ENCODE measurements at regions not wholly inside any gene's neighbourhood (a gene's known extent, or its start where the extent isn't known, plus 50 kb on each side); places are given as distances from the start of the nearest gene placed in this dataset.

DNA sequence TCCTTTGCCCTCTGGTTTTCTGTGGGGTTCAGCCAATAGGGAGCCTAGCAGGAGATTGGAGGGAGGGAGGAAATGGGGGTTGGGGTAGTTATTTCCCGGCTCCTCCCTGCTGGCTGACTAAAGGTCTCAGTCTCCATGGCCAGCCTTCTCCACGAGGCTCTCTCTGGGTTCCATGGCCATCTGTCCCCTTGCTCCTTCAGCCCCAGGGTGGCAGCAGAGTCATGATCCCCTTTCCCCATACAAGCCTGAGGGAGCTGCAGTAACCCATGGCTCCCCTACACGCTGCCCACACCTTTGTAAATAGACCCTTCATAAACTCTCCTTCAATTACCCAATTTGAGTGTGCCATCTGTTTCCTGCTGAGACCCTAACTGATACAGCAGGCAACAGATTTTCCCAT is 176.1 kb upstream of the CSF3R start:
- Mint-ChIP-seq H3K4me3 (no peak overlapping the region), H3K9me3 (no peaks in the 10 kb centered on the region), H3K27me3 (peaks cover 7% of the 10 kb centered on the region), H3K4me1 (no peaks in the 10 kb centered on the region), H3K27ac (no peak overlapping the region), H3K36me3 (ENCODE audit: low read depth) (no peaks in the 10 kb centered on the region)
- POLR2A ChIA-PET, result no interaction called here
- CTCF ChIA-PET, result no interaction called here
- DNase-seq, result no peak

DNA sequence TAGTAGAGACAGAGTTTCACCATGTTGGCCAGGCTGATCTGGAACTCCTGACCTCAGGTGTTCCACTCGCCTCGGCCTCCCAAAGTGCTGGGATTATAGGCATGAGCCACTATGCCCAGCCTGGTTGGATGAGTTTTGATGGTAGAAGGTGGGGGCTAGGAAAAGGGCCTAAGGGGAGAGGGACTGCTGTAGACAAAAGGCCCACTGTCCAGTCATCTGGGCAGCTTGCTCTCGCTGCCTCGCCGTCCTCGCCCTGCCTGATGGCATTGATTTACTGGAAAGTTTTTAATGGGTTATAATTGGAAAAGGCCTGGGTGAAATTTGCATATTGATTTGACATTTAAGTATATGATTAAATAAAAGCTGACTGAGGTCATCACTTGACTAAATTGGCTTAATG is 175.1 kb upstream of the CSF3R start:
- ChIA-PET POLR2A (no interaction called here), CTCF (no interaction called here)
- H3K27ac Mint-ChIP-seq, result no peak overlapping the region
- DNase-seq, result no peak
- H3K4me1 Mint-ChIP-seq, result no peaks in the 10 kb centered on the region
- no peak overlapping the region for H3K4me3 Mint-ChIP-seq
- H3K9me3 Mint-ChIP-seq, result no peaks in the 10 kb centered on the region
- no peaks in the 10 kb centered on the region for H3K36me3 Mint-ChIP-seq (ENCODE audit: low read depth)
- H3K27me3 Mint-ChIP-seq, result peaks cover 7% of the 10 kb centered on the region

DNA sequence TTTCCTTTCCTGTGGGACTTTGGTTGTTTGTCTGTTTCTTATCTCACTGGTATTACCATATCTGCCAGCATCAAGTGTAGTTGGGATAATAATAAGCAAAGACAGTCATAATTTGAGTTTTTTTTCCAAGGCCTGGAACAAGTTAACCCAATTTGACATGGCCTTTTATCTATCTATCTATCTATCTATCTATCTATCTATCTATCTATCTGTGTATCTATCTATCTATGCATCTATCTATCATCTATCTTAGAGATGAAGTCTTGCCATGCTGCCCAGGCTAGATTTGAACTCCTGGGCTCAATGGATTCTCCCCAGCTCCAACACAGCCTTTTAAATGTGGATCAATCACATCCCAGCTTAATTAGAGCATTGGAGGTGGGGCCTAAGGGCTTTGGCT is 174.1 kb upstream of the CSF3R start:
- no peak overlapping the region for H3K4me3 Mint-ChIP-seq
- peaks cover 7% of the 10 kb centered on the region for H3K27me3 Mint-ChIP-seq
- no peak overlapping the region for H3K27ac Mint-ChIP-seq
- POLR2A ChIA-PET, result no interaction called here
- no peaks in the 10 kb centered on the region for H3K36me3 Mint-ChIP-seq (ENCODE audit: low read depth)
- no peak for DNase-seq
- H3K4me1 Mint-ChIP-seq, result peaks cover 2% of the 10 kb centered on the region
- H3K9me3 Mint-ChIP-seq, result no peaks in the 10 kb centered on the region
- CTCF ChIA-PET, result no interaction called here

DNA sequence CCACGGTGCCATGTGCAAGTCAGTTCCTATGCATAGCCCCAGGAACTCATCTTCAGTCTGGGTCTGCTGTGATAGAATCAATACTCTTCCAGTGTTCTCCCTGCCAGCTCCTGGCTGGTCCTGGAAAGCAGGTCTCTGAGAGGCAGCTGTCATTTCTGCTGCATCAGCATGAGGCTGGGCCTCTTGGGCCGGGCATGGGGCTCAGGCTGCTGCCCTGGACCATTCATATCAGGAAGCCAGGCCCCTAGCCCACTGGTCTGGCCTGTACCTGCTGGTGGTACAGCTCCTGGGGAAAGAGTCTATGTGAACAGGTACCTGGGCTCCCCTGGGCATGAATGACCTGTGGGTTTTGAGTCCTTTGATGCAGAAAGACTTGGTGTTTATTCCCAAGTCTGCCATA is 173.6 kb upstream of the CSF3R start:
- Mint-ChIP-seq H3K4me3 (no peak overlapping the region), H3K4me1 (peaks cover 2% of the 10 kb centered on the region), H3K27ac (no peak overlapping the region), H3K9me3 (no peaks in the 10 kb centered on the region), H3K27me3 (peaks cover 7% of the 10 kb centered on the region), H3K36me3 (ENCODE audit: low read depth) (no peaks in the 10 kb centered on the region)
- ChIA-PET CTCF (no interaction called here), POLR2A (no interaction called here)
- DNase-seq, result no peak

DNA sequence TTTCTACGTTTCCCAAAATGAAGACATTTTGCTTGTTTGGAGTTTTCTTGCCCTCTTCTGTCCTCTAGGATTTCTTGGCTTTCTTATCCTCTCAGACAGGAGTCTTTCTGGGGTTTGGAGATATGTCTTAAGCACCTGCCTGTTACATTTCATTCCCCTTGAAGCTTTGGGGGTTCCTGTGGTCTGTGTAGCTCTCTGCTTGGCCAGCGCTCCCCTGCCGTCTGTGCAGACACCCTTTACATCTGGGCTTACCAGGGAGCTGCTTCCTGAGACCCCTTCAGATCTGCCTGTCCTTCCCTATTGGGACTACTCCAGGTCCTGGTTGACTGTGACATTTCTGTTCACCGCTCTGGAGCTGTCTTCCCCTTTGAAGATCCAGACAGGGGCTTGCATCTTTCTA is 171.9 kb upstream of the CSF3R start:
- POLR2A ChIA-PET, result no interaction called here
- CTCF ChIA-PET, result interaction anchor here (1.1 kb wide), 1 partner anchor 9 kb away, joined by 3 read pairs; no protein-coding TSS in a partner anchor
- no peak for DNase-seq
- no peak overlapping the region for H3K27ac Mint-ChIP-seq
- peaks cover 6% of the 10 kb centered on the region for H3K4me1 Mint-ChIP-seq
- H3K9me3 Mint-ChIP-seq, result no peaks in the 10 kb centered on the region
- H3K36me3 Mint-ChIP-seq (ENCODE audit: low read depth), result no peaks in the 10 kb centered on the region
- peaks cover 11% of the 10 kb centered on the region for H3K27me3 Mint-ChIP-seq
- H3K4me3 Mint-ChIP-seq, result no peak overlapping the region

DNA sequence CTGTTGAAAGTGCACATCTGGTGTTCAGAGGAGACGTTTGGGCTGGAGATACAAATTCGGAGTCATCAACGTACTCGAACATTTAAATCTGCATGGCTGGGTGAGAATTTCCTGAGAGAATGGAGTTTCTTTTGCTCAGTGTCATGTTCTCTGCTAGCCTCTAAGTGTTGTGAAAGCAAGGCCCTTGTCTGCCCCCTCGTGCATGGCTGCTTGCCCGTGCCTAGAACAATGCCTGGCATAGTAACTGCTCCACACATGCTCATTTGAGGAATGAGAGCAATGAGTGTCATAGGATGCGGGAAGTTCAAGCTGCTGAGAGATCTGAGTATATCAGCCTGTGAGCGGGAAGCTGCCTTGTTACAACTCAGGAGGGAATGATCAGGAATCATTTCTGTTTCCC is 171.1 kb upstream of the CSF3R start:
- Mint-ChIP-seq H3K4me3 (no peak overlapping the region), H3K27me3 (peaks cover 11% of the 10 kb centered on the region), H3K4me1 (peaks cover 6% of the 10 kb centered on the region), H3K27ac (no peak overlapping the region), H3K9me3 (no peaks in the 10 kb centered on the region), H3K36me3 (ENCODE audit: low read depth) (no peaks in the 10 kb centered on the region)
- POLR2A ChIA-PET, result no interaction called here
- CTCF ChIA-PET, result interaction anchor here (1.1 kb wide), 1 partner anchor 9 kb away, joined by 3 read pairs; no protein-coding TSS in a partner anchor
- DNase-seq, result no peak

DNA sequence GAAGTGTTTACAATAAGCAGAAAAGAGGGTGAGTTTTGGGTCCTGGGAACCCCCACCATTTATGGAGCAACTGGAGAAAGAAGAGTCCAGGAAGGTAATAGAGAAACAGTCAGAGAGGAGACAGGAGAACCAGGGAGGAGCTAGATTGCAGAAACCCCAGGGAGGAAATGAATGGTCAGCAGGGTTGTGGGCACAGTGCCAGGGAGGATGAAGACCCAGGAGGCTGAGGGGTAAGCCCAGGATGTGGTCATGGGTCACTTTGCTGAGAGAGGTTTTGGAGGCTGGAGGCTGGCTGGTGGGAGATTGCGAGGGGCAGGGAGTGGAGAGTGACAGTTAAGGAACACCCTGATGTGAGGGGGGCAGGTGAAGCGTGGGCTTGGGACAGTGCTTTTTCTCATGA is 169.9 kb upstream of the CSF3R start:
- Mint-ChIP-seq H3K4me3 (no peak overlapping the region), H3K27me3 (peaks cover 14% of the 10 kb centered on the region), H3K9me3 (no peaks in the 10 kb centered on the region), H3K27ac (no peak overlapping the region), H3K4me1 (peaks cover 6% of the 10 kb centered on the region), H3K36me3 (ENCODE audit: low read depth) (no peaks in the 10 kb centered on the region)
- POLR2A ChIA-PET, result no interaction called here
- CTCF ChIA-PET, result no interaction called here
- no peak for DNase-seq

DNA sequence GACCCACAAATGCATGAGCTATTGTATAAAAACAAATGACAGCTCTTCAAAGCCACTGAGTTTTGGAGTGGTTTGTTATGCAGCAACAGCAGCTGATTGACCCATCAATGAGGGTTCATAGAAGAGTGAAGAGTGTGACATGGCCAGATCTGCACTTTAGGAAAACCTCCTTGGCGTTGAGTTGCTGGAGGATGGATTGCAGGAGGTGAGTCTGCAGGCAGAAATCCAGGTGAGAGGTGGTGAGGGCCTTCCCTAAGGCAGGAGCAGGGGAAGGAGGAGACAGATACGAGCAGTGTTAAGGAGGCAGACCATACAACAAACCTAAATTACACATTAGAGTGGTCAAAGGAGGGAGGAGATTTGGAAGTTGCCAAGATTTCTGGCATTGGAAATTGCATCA is 169.3 kb upstream of the CSF3R start:
- peaks cover 14% of the 10 kb centered on the region for H3K27me3 Mint-ChIP-seq
- H3K9me3 Mint-ChIP-seq, result no peaks in the 10 kb centered on the region
- H3K4me3 Mint-ChIP-seq, result no peak overlapping the region
- H3K27ac Mint-ChIP-seq, result no peak overlapping the region
- no peak for DNase-seq
- H3K4me1 Mint-ChIP-seq, result peaks cover 6% of the 10 kb centered on the region
- POLR2A ChIA-PET, result no interaction called here
- no peaks in the 10 kb centered on the region for H3K36me3 Mint-ChIP-seq (ENCODE audit: low read depth)
- CTCF ChIA-PET, result no interaction called here

DNA sequence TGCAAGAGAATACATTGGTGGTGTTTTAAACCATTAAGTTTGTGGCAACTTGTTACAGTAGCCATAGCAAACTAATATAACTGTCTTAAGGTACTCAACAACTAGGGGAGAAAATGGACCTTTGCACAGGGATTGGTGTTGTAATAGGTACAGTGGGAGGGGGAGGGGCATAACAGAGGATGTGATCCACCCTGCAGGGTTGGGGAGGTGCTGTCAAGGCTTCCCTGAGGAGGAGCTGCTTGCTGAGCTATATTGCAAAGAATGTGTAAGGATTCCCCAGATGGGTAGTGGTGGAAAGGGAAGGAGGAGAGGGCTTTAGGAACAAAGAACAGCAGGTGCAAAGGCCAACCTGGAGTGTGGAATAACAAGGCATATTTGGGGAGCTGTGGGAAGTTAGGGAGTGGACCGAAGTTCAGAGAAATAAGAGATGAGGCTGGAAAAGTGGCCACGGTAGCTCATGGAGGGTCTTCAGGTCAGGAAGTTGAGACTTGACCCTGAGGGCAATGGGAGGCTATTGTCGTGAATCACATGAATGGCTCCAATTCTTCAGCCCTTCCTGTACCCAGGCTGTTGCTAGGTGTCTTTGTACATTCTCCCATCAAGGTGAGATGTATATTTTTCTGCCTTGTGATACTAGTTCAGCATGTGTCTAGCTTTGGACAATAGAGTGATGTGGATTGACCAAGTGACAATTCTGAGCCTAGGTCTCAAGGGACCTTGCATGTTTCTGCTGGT is 168.6 kb upstream of the CSF3R start:
- POLR2A ChIA-PET, result no interaction called here
- Mint-ChIP-seq H3K4me1 (peaks cover 6% of the 10 kb centered on the region), H3K27ac (no peak overlapping the region), H3K36me3 (ENCODE audit: low read depth) (no peaks in the 10 kb centered on the region), H3K4me3 (no peak overlapping the region), H3K9me3 (no peaks in the 10 kb centered on the region), H3K27me3 (peaks cover 14% of the 10 kb centered on the region)
- CTCF ChIA-PET, result no interaction called here
- DNase-seq, result no peak

DNA sequence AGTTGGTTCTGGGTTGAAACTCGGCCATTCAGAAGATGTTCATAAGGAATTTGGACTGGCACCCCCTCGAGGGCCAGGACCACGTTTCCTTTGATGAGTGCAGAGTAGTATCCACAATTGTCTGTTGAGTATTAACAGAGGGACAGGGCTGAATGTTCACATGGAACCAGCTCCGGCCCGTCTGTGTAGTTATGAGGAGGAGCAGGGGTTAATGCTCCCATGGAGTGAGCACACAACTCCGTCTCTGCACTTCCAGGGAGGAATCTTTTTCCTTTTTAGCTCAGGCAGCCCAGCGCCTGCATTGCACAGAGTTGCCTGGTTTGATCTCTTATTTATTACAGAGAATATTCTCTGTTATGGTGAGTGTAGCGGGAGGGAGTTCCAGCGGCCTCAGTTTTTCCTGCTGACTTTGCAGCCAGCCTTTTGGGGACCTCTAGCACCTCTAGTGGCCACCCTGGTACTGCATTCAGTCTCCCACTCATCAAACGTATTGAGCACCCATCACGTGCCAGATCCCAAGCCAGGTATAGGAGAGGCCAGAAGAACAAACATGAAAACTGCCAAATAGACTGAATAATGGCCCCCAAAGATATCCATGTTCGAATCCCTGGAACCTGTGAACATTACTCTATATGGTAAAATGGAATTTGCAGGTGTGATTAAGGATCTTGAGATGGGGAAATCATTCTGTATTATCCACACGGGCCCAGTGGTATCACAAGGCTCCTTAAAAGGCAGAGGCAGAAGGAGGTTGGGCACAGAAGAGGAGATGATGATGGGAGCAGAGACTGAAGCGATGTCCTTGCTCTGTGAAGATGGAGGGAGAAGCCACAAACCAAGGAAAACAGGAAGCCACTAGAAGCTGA is 167.7 kb upstream of the CSF3R start:
- Mint-ChIP-seq H3K4me1 (peaks cover 6% of the 10 kb centered on the region), H3K27me3 (peaks cover 14% of the 10 kb centered on the region), H3K27ac (no peak overlapping the region), H3K9me3 (no peaks in the 10 kb centered on the region), H3K4me3 (no peak overlapping the region), H3K36me3 (ENCODE audit: low read depth) (no peaks in the 10 kb centered on the region)
- CTCF ChIA-PET, result interaction anchor here (1.1 kb wide), 1 partner anchor 41 kb away, joined by 3 read pairs; no protein-coding TSS in a partner anchor
- DNase-seq, result peak; percentile 58
- POLR2A ChIA-PET, result no interaction called here

DNA sequence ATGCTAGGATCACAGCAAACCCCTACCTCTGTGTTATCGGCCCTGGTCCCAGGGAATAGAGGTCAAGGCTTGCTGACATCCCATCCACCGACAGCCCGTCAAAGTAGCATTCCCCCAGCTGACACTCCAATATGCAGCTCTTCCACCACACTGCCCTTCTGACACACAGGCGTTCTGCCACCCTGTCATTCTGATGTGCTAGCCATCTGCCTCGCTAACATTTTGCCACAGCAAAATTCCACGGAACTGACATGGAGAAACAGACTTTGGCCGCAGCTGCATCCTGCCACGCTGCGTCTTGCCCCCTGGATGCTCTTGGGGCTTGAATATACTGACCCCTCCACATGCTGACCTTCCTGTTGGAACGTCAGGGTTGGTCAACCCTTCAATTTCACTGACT is 163.2 kb upstream of the CSF3R start:
- ChIA-PET CTCF (no interaction called here), POLR2A (no interaction called here)
- Mint-ChIP-seq H3K4me1 (peaks cover 4% of the 10 kb centered on the region), H3K27ac (no peak overlapping the region), H3K9me3 (no peaks in the 10 kb centered on the region), H3K4me3 (no peak overlapping the region), H3K27me3 (peaks cover 14% of the 10 kb centered on the region), H3K36me3 (ENCODE audit: low read depth) (no peaks in the 10 kb centered on the region)
- DNase-seq, result no peak

DNA sequence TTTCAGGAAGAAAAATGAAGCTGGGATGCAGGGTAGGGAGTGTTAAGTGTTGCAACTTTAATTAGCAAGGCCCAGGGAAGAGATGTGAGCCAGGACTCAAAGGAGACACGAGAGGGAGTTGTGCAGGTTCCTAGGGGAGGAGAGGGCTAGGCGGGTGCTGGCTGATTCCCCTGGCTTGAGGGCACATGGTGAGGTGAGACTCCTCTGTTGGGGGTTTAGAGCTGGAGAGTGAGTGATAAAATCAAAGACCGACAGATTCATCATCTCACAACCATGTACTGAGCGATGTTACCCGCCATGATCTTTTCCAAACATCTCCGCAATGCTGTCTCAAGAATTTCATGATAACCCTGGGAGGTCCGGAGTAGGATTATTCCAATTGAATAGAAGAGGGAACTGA is 161.8 kb upstream of the CSF3R start:
- no peaks in the 10 kb centered on the region for H3K36me3 Mint-ChIP-seq (ENCODE audit: low read depth)
- peaks cover 6% of the 10 kb centered on the region for H3K27me3 Mint-ChIP-seq
- H3K4me3 Mint-ChIP-seq, result no peak overlapping the region
- ChIA-PET POLR2A (no interaction called here), CTCF (interaction anchor here (1.0 kb wide), 1 partner anchor 10 kb away, joined by 3 read pairs; no protein-coding TSS in a partner anchor)
- H3K27ac Mint-ChIP-seq, result no peak overlapping the region
- H3K4me1 Mint-ChIP-seq, result no peaks in the 10 kb centered on the region
- no peak for DNase-seq
- H3K9me3 Mint-ChIP-seq, result no peaks in the 10 kb centered on the region

DNA sequence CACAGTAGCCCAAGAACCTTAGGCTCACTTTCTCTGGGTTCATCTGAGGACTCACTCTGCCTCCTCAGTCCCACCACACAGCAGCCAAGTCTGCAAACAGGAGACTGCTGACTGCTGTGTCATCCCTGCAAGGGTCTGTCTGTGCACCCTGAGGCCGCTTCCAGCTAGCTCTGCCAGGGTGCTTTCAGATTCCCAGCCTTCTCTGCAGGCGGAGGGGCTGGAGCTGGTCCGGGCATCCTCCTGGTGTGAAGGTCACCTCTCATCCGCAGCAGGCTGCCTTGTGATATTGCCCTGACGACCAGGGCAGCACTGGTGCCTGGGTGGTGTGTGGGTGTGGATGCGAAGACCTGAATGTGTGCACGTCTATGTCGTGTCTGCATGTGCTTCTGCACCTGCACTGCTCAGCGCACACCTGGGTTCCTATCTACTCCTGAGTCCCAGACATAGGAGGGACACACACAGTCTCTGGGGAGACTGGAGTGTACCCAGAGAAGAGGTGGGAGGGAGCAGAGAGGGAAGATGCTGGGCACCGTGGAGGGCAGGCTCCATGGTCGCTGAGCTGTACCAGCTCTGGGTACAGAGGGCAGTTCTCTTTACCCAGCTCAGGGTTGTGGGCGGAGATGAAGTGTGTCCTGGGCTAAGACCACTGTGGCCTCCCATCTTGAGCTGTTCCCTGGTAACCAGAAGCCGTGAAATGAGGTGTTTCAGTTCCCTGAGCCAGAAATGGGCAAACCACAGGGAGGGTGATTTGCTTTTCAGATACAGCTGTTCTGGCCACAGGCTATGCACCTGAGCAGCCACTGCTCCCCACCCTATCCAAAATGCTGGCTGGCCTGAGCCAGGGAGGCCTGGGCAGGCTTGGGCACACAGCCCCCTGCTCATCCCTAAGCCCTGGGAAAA is 160.9 kb upstream of the CSF3R start:
- POLR2A ChIA-PET, result no interaction called here
- Mint-ChIP-seq H3K27me3 (peaks cover 6% of the 10 kb centered on the region), H3K4me3 (no peak overlapping the region), H3K4me1 (no peaks in the 10 kb centered on the region), H3K27ac (no peak overlapping the region), H3K36me3 (ENCODE audit: low read depth) (no peaks in the 10 kb centered on the region), H3K9me3 (no peaks in the 10 kb centered on the region)
- DNase-seq, result no peak
- CTCF ChIA-PET, result no interaction called here

Measured in activated CD4-positive, alpha-beta T cell treated with anti-CD3 and anti-CD28 coated beads, Interleukin-2, amount 10 ng/mL, durations not matched to agents 7 days and 5 days (primary cell).